ENCODE measurements at regions not wholly inside any gene's neighbourhood (a gene's known extent, or its start where the extent isn't known, plus 50 kb on each side); places are given as distances from the start of the nearest gene placed in this dataset.
"Not testable (repeated sequence)": the region's sequence is repeated elsewhere in the genome, so short reads cannot be mapped to it uniquely, and the experiment has no call there.

DNA sequence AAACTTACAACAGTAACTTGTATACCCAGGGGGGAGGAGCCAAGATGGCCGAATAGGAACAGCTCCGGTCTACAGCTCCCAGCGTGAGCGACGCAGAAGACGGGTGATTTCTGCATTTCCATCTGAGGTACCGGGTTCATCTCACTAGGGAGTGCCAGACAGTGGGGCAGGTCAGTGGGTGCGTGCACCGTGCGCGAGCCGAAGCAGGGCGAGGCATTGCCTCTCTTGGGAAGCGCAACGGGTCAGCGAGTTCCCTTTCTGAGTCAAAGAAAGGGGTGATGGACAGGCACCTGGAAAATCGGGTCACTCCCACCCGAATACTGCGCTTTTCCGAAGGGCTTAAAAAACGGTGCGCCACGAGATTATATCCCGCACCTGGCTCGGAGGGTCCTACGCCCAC is 278.8 kb downstream of the FAM47B start:
- DNase-seq = not testable (repeated sequence)

DNA sequence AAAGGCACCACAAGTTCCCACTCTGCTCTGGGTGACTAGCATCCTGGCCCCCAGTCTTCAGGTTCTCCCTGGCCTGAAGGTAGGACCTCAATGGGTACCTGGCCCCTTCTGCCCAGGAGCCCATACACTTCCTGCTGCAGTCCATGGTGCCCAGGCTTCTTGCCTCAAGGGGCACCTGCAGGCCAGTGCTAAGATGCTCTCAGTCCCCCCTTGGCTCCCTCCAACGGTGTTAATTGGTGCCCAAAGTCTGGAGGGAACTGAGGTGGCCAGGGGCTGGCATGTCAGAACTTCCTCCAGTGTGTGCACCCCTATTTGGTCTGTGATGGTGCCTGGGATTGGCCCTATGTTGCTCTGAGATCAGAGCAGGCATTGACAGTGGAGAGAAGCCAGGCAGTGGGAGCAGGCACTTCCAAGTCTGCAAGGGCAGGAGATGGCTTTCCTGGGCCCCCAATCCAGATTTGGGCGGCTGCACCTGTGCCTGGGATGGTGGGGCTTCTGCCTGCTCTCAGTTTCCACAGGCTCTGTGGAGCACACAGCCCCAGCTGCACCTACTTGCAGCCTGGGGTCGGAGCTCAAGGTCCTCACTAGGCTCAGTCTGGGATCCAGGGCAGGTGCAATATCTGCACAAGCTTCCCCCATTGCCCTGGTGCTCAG is 301.6 kb downstream of the FAM47B start:
- DNase-seq = no peak
- TF ChIP-seq POLR2A (IDR thresholded peaks at IDR 0.05; ENCODE audit: low read length) (no peak), GATA1 (IDR thresholded peaks at IDR 0.05; ENCODE audit: low read depth, low read length) (no peak)

DNA sequence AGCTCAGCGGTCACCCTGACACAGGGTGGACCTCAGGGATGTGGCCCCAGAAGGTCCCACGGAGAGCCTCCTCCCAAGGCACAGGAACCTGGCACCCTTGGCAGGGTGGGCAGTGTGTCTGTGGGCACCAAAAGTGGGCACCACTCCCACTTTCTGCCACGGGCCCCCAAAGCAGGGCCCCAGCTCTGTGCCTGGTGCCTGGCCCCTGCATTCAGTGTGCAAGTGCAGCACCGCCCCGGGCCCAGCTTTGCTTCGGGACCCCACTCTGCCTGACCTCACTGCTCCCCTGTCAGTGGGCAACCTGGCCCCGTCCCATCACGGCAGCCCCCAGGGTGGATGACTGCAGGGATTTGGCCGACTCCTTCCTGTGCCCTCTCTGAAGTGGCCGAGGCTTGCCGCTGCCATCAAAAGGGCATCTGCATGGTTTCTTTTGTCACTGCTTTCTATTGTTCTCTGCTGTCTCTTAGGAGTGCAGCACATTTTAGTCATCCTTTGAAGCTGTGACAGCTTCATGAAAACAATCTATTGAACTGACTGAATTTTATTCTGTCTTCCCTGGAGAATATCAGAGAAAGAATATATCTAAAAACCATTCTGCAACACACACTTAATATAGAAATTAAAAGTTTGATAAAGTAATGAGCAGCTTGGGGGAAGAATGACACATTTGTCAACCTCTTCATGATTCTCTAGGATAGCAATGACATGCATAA is 302.4 kb downstream of the FAM47B start:
- TF ChIP-seq POLR2A (IDR thresholded peaks at IDR 0.05; ENCODE audit: low read length) (no peak), GATA1 (IDR thresholded peaks at IDR 0.05; ENCODE audit: low read depth, low read length) (no peak)
- no peak for DNase-seq

DNA sequence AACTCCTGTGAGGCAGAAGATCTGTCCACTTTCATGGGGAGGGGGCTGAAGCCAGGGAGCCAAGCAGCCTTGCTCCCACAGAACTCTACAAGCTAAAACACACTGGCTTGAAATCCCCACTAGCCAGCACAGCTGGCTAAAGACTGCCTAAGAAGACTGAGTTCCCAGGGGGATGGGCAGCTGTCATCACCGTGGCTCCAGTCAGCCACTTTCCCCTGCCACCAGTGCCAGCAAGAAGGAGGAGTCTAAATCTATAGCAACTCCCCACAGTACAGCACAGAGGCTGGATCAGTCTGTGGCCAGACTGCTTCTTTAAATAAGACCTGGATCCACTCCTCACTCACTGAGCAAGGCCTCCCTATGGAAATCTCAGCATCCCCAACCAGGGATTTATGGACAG is 308.6 kb downstream of the FAM47B start:
- no peak for DNase-seq
- TF ChIP-seq GATA1 (IDR thresholded peaks at IDR 0.05; ENCODE audit: low read depth, low read length) (no peak), POLR2A (IDR thresholded peaks at IDR 0.05; ENCODE audit: low read length) (no peak)

DNA sequence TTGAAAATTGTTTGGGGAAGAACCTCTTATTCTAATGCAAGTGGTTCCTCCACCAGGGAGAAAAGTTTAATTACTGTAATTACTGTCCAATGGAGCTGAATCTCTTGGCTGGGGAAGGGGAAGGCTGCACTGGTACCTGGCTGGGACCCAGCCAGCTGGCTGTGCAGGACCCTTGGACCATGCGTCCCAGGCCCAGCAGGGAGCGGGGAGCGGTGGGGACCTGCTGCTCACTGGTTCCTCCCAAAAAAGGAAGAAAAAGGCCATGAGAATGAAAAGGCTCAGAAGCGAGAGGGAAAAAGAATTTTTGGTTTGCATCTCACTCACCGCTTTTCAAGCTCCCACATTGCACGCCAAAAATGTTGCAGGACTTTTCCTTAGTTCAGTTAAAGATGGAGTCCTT is 333.5 kb downstream of the FAM47B start:
- DNase-seq = no peak
- no peak for TF ChIP-seq GATA1 (IDR thresholded peaks at IDR 0.05; ENCODE audit: low read depth, low read length)
- no peak for TF ChIP-seq POLR2A (IDR thresholded peaks at IDR 0.05; ENCODE audit: low read length)

DNA sequence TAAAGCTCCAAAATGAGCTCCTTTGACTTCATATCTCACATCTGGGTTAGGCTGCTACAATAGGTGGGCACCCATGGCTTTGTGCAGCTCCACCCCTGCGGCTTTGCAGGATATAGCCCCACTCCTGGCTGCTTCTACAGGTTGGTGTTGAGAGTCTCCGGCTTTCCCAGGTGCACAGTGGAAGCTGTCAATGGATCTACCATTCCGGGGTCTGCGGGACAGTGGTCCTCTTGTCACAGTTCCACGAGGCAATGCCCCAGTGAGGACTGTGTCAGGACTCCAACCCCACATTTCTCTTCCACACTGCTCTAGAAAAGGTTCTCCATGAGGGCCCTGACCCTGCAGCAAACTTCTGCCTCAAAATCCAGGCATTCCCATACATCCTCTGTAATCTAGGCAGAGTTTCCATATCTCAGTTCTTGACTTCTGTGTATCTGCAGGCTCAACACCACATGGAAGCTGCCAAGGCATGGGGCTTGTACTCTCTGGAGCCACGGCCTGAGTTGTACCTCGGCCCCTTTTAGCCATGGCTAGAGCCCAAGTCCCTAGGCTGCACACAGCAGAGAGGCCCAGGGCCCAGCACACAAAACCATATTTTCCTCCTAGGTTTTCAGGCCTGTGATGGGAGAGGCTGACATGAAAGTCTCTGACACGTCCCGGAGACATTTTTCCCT is 342.8 kb downstream of the FAM47B start:
- DNase-seq = no peak
- TF ChIP-seq GATA1 (IDR thresholded peaks at IDR 0.05; ENCODE audit: low read depth, low read length) (no peak), POLR2A (IDR thresholded peaks at IDR 0.05; ENCODE audit: low read length) (no peak)

DNA sequence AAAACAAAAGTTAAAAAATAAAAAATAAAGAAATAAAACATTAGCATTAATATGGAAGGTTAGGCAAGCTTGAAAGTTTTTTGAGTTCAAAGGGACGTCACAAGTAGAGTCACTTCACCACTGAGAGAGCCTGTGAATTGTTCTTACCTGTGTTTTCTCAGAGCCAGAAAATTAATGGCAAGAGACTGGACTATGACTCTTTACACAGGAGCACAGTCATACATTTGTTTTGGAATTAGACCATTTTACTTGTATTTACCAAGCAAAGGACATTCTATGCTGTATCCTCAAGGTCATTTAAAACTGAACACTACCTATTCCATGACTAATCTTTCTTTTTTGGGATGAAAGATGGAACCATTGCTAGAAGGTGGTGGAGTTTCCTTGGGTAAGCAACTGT is 346.1 kb downstream of the FAM47B start:
- TF ChIP-seq POLR2A (IDR thresholded peaks at IDR 0.05; ENCODE audit: low read length) (no peak), GATA1 (IDR thresholded peaks at IDR 0.05; ENCODE audit: low read depth, low read length) (no peak)
- no peak for DNase-seq

DNA sequence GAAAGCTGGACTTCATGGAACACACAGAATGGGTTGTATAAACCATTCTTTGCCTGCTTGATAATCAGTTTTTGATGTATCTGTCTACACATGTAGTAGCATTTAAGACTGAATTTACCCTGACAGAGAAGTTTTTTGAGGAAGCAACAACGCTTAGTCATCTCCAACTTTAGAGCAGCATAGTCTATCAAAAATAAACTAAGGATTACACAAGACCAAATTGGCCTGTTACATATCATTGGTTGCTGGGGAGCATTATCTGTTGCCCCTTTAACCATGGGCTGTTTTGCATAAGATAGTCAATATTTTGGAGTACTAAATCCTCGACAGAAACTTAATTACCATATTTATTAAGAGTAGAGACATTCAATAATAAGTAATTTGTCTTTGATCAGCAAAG is 347.4 kb downstream of the FAM47B start:
- TF ChIP-seq POLR2A (IDR thresholded peaks at IDR 0.05; ENCODE audit: low read length) = no peak
- no peak for DNase-seq

DNA sequence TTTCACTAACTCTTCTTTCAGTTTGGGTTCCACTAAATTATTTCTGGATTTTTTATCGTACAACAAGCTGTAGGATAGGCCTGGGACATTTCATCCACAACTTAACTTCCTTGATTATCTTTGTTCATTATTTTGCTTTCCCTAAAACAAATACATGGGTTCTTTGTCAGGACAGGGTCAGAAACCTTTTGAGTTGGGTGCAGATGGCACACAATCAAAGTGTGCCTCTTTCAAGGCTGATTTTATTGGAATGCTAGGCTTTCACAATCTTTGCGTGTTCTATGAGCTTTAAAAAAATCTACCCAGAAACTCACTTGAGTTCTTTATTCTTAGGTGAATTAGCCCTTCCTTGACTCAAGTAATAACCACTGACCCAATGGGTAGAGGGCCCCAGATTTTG is 348.4 kb downstream of the FAM47B start:
- TF ChIP-seq GATA1 (IDR thresholded peaks at IDR 0.05; ENCODE audit: low read depth, low read length) (no peak), POLR2A (IDR thresholded peaks at IDR 0.05; ENCODE audit: low read length) (no peak)
- no peak for DNase-seq

DNA sequence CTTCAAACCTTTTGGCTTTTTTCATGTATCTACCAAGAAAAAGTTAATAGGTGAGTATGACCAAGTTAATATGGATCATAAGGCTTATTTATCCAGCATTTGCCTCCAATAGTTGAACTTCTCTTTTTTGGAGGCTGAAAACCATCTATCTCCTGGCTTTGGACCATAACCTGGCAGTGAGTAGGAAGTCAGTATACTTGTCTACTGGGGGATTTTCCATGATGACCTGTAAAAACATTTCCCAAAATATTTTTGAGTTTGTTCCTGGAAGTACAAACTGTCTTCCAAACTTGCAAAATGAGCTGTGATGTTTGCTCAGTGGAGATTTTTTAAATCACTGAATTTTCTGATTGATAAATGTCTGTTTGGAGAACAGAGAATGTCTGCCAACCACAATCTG is 349.9 kb downstream of the FAM47B start:
- TF ChIP-seq GATA1 (IDR thresholded peaks at IDR 0.05; ENCODE audit: low read depth, low read length) (no peak), POLR2A (IDR thresholded peaks at IDR 0.05; ENCODE audit: low read length) (no peak)
- no peak for DNase-seq

DNA sequence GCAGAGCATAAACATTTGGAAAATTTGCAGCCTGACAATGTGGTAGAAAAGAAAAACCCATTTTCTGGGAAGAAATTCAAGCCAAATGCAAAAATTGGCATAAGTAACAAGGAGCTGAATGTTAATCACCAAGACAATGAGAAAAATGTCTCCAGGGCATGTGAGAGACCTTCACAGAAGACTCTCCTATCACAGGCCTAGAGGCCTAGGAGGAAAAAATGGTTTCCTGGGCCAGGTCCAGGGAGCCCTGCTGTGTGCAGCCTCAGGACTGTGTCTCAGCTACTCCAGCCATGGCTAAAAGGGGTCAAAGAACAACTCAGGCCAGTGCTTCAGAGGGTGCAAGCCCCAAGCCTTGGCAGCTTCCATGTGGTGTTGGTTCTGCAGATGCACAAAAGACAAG is 362.4 kb downstream of the FAM47B start:
- DNase-seq = not testable (repeated sequence)

DNA sequence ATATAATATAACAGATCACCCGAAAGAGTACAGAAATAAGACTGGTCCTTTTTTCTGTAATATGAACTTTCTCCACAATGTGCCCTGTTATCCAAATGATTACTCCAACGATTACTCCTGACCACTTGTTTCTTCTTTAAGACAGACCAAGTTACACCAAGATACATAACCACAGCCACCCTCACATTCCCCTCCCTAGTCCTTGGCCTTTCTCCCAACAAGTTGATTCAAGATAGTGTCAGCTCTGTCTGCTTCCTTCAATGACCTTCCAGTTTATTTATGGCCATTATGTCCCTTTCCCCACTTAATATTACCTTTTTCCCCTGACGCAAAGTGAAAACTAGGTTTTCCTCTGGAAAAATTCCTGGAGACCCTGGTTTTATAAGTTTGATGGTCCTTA is 397.2 kb downstream of the FAM47B start:
- TF ChIP-seq GATA1 (IDR thresholded peaks at IDR 0.05; ENCODE audit: low read depth, low read length) = no peak
- no peak for TF ChIP-seq POLR2A (IDR thresholded peaks at IDR 0.05; ENCODE audit: low read length)
- DNase-seq = no peak

DNA sequence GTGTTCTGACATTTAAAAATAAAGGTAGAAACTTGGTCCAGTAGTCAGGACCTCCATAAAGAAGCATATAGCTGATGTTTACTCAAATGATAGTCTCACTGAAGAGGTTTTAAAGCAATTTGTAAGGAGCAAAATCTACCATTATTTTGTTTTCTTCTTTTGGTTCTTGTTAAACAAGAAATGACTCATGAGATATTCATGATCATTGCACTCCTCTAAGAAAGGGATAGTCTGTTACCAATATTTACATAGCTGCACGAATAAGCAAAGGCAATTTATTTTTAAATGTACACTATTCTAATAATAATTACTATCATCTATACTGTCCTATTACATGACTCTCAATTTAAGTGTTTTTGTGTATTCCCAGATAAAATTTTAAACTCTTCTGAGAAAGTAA is 397.9 kb downstream of the FAM47B start:
- DNase-seq = no peak
- no peak for TF ChIP-seq POLR2A (IDR thresholded peaks at IDR 0.05; ENCODE audit: low read length)
- no peak for TF ChIP-seq GATA1 (IDR thresholded peaks at IDR 0.05; ENCODE audit: low read depth, low read length)

DNA sequence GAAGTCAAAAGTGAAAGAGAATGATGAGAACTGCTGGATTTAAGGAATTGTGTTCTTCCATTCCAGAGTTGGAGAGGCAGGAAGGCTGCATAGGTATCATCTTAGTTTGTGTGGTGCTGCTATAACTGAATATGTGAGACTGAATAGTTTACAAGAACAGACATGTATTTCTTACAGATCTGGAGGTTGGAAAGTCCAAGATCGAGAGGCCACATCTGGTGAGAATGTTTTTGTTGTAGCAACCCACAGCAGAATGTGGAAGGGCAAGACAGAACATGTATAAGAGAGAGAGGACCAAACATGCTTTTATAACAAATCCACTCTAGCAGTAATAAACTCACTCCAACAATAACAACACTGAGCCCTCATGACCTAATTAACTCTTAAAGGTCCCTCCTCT is 408.6 kb downstream of the FAM47B start:
- no peak for DNase-seq
- no peak for TF ChIP-seq POLR2A (IDR thresholded peaks at IDR 0.05; ENCODE audit: low read length)
- no peak for TF ChIP-seq GATA1 (IDR thresholded peaks at IDR 0.05; ENCODE audit: low read depth, low read length)

DNA sequence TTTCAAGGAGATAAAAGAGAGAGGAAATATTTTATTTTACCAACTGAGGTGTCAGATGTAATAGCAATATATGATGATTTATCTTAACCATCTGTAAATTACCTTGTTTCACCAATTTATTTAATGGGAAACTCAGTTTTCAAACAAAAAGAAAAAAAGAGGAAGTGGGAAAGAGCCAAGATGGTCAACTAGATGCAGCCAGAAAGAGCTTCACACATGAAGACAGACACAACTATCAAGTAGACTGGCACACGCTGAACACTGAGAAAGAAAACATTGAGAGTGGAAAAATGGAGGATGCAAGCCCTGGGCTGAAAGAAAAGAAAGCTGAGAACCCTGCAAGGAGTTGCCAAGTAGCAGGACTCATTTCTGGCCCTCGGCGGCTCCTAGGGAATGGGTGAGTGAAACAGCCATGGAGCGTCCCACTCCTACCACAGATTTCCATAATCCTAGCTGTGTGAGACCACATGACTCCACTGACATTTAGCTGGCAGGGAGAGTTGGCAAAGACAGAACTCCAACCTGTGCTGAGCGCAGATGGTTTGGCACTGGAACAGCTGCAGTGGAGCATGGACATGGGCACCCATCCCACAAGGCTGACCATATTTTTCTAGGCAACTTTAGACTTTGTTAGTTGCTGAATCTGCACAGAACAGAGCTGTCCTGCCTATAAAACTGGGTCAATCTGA is 409.3 kb downstream of the FAM47B start:
- DNase-seq = no peak
- TF ChIP-seq POLR2A (IDR thresholded peaks at IDR 0.05; ENCODE audit: low read length) = no peak
- TF ChIP-seq GATA1 (IDR thresholded peaks at IDR 0.05; ENCODE audit: low read depth, low read length) = no peak

Measured in erythroblast (primary cell).